Fibroblast of the conjunctiva (primary cell): ENCODE measurements at regions not wholly inside any gene's neighbourhood (a gene's known extent, or its start where the extent isn't known, plus 50 kb on each side); places are given as distances from the start of the nearest gene placed in this dataset.

Experiments used
- DNase-seq: peaks from one replicate; pipeline ENCODE4 v3.0.0-alpha.2; 2010; ENCODE audit warnings: low read depth

DNA sequence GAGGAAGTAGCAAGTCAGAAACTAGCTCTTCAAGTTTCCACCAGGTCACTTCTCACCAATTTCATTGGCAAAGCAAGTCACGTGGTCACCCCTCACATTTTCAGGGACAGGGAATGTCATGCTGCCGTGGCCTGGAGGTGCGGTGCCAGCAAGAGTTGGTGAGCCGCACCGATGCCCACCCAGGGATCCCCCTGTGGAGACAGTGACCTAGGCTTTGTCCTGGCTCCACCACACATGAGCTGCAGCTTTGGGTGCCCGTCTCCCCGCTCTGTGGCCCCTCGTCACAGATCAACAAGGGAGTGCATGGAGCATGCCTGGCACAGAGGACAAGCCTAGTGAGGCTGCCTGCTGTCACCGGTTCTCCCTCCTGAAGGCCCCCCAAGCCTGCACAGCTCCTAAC is 226.7 kb upstream of the PPP2R2D start:
- DNase-seq = no peak

DNA sequence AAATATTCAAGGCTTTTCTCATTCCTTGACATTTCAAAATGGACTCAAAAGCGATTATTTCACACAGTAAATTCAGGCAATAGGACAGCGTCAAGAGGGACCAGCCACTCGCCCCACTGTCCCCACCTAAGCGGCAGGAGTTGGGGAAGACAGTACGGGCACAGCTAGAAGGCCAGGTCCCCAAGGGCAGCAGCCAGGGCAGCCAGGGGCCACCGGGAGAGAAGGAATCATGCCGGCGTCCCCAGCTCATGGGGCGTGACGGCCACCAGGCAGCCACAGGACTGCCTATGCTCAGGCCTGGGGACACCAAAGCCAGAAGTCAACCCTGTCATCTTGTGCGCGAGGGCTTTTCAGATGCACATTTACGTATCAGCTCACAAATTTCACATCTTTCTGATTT is 225.7 kb upstream of the PPP2R2D start:
- no peak for DNase-seq

DNA sequence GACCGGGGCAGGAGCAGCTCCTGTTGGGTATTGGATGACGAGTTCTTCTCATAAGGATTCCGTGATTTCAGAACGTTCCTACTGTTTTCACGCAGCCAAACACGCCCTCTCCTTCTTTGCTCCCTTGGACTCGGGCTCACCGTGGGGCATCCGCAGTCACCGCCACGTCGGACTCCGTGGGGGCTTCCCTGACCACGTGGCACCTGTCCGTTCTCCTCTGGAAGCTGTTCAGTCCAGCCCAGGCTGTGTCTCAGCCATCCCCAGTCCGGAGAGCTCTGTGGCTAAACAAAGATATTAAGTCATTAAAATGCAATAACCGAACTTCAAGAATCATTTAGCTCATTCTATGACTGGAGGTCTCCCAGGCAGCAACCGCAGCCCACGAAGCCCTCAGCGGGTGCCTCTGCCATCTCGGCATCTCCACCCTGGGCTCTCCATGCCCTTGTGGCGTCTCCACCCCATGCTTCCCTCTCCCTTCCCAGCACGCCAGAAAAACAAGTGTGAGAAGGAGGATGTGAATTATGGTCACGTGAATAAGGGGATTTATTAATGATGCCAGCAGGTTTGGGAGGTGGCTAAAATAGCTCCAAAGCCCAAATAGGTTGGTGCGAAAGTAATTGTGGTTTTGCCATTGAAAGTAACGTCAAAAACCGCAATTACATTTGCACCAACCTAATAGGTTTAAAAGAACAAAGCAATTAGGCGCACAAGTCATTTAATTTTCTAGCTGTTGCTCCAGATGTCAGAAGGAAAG is 224.6 kb upstream of the PPP2R2D start:
- no peak for DNase-seq

GRCh38 chr10:131676800-131677421 is 223.9 kb upstream of the PPP2R2D start:
- no peak for DNase-seq

DNA sequence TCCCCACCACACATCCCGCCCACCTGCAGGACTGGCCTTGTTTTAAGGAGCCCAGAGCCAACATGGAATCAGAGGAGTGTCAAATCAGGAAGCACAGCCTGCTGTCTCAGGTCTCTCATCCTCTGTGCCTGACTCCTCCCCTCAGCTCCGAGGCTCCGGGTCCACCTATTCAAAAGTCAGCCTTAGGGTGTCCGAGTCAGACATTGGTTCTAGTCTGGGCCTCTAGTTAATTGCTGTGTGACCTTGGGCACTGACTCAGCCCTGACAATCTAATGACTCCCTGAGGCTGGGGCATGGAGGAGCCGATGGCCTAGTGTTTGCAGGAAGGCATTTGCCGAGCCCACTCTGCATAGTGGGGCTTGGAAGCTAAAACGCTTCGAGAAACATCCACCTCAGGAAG is 223.1 kb upstream of the PPP2R2D start:
- DNase-seq = no peak

- no peak for DNase-seq
Observed at GRCh38 chr10:131678171-131678570, 222.6 kb upstream of the PPP2R2D start.

DNA sequence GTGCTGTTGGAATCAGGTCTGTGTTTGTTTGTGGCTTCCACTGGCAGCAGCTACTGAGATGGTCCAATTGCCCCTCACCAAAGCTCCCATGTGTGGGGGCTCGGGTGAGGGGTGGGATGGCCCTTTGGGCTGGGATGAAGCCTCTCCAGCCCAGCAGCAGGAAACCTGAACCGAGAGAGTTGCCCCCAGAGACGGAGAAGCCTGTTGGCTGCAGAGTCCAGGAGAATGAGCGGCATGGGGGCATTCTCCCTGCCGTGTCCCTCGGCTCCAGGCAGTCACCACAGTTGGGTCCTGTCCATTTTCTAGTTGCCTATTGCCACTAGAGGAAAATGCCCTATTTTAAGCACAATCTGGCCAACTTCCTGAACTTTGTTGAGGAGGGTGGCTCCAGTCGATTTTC is 222.2 kb upstream of the PPP2R2D start:
- DNase-seq = no peak

DNA sequence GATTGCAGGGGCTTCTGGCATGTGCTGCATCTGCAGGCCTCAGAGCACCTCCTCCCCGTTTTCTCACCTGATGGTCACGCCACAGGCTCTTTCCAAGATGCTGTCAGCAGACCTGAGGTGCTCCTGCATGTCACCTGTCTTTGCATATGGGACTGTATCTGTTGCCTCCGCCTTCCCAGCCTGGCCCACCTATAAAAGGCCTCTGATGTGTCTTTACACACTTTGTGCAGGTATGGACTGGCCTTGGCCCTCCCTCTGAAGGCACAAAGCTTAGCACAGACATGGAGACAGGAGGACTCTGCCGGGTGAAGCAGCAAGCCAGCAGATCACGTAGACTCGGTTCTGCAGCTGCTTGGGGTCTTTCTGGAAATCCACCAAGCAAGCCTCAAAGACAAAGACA is 220.9 kb upstream of the PPP2R2D start:
- DNase-seq = no peak

GRCh38 chr10:131681122-131681521 is 219.7 kb upstream of the PPP2R2D start:
- DNase-seq = no peak

- no peak for DNase-seq
Observed at GRCh38 chr10:131681656-131682055, 219.2 kb upstream of the PPP2R2D start.

- no peak for DNase-seq
Observed at GRCh38 chr10:131682271-131682962, 218.4 kb upstream of the PPP2R2D start.

- no peak for DNase-seq
Observed at GRCh38 chr10:131683281-131683861, 217.4 kb upstream of the PPP2R2D start.

DNA sequence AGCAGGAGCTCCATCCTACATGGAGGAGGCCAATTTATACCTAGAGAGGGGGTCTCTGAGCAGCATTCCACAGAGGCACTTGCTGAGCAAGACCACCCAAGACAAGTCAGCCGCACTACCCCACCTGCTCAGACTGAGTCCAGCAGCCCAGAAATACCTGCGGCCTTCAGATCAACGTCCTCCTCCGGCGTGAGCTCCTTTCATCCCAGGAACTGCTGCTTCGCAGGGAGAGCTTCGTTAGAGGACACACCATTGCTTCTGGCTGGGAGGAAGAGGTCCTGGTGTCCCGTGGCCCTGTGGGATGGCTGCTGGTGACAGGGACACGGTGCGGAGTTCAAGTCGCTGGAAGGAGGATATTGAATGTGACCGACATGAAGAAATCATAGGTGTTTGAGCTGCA is 216.9 kb upstream of the PPP2R2D start:
- no peak for DNase-seq

DNA sequence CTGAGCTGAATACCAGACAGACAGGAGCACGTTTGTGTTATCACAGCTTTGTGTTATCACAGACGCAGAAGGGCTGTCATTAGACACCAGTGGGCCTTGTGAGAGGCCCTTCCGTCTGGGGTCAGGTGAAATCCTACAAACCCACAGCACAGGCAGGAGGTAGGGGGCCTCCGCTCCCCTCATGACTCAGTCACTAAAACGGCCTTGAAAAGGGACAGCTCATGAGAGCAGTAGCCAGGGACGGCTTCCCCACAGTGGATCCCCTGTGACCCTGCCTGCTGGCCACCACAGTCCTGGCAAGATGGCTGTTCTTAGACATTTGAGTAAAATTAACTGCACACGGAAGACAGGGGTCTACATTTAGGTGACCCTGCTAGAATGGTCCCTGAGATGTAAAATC is 215.8 kb upstream of the PPP2R2D start:
- DNase-seq = no peak

- DNase-seq = no peak
Observed at GRCh38 chr10:131685576-131685975, 215.2 kb upstream of the PPP2R2D start.

GRCh38 chr10:131686781-131687420 is 213.9 kb upstream of the PPP2R2D start:
- DNase-seq = no peak

- DNase-seq = no peak
Observed at GRCh38 chr10:131688304-131688703, 212.5 kb upstream of the PPP2R2D start.

DNA sequence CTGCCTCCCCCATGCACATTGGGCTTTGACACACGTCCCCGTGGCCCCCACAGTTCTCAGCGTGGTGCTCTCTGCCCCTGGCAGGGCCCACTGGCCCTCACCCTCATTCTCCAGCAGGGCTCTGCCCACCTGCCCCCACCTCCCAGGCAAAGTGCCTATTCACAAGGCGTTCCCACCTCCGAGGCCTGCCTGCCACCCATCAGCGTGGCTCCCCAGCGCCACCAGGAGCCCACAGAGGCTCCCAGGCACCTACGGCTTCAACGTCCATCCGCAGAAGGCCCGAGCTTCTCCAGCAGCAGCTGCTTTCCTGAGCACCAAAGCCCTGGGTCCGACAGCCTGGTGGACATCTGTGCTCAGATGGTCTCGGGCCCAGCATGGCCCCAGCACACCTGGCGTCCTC is 211.8 kb upstream of the PPP2R2D start:
- DNase-seq = no peak

DNA sequence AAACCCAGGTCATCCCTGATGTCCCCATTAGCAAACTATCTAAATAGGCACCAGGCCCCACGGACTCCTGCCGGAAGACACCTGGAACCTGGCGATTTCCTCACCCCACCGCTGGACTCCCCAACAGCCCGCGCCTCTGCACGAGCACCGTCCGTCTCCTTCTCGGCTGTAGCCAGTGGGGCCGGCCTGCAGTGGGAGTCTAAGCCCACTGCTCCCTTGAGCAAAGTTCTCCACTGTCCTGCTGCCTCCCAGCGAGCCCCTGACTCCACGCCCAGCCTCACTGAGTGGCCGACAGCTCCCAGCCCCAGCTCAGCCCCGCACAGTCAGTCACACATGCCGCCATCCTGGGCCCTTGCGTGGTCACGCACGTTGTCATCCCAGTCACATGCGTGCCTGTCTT is 211.3 kb upstream of the PPP2R2D start:
- DNase-seq = no peak

GRCh38 chr10:131689954-131690757 is 210.7 kb upstream of the PPP2R2D start:
- no peak for DNase-seq

- no peak for DNase-seq
Observed at GRCh38 chr10:131690805-131691239, 210.0 kb upstream of the PPP2R2D start.
